GM18951 (cell line): ENCODE measurements at regions not wholly inside any gene's neighbourhood (a gene's known extent, or its start where the extent isn't known, plus 50 kb on each side); places are given as distances from the start of the nearest gene placed in this dataset.

Source experiments
- POLR2A ChIP-seq: IDR thresholded peaks from 4 replicates; pipeline ENCODE4 v1.6.1; 2011; ENCODE audit warnings: mild to moderate bottlenecking; ENCODE audit not compliant: insufficient read length, insufficient read depth; ENCODE audit errors: extremely low read depth
- in situ Hi-C: fragments of 300-500 bp; cut with MboI; formaldehyde crosslinking; loops from one replicate; pipeline ENCODE4 v1.12.0; 2022; ENCODE audit warnings: low sequenced_read_pairs, mixed read lengths, inconsistent platforms; ENCODE audit not compliant: unreplicated experiment

DNA sequence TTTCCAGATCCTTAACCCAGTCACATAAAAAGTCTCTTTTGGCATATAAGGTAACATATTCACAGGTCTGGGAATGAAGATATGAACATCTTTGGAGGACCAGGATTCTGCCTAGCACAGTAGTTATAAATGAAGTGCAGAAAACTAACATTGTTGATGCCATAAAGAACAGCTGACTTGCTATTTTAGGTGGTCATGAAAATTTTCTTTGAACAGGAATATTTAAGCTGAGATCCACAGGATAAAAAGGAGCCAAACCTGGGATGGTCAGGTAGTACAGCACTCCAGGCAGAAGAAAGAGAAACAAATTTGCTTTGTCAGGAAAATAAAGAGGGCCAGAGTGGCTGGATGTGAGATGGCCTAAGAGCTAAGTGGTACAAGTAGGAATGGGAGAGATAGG is 80.0 kb downstream of the CENPW start:
- no peak for TF ChIP-seq POLR2A
- in situ Hi-C loops: no loop called here

DNA sequence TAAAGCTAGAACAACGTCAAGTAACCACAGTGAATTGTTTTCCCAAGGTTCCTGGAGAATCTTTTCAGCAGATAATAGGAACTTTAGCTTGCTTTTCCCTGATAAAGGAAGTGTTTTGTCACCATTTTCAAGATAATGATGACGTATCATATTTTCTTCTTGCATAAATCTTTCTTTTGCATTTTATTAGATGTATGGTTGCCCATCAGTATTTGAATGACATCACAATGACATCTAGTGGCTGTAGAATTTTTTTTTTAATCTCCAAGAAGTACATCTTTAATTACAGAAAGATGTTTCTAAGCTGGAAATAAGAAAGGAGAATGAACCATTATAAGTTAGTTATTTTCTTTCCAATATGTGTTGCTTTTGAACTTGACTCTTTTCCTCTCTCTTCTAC is 83.0 kb downstream of the CENPW start:
- no peak for TF ChIP-seq POLR2A
- in situ Hi-C loops: no loop called here

DNA sequence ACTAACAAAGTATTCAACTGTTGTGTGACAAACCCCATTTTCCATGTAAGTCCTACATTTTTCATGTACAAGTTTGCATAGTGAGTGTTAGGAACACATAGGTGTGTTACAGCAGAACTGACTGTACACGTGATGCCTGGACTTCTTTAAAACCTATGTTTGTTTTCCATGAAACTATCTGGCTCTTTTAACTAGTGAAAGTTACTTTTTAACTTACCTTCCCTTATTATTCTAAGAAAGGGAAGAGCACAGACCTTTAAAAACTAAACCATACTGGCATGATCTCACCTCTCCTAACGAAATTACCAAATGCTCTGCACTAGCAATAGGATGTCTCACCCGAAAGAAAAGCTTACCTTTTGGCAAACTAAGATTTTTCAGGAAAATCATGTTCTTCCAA is 87.8 kb downstream of the CENPW start:
- in situ Hi-C loops: no loop called here
- TF ChIP-seq POLR2A: no peak

DNA sequence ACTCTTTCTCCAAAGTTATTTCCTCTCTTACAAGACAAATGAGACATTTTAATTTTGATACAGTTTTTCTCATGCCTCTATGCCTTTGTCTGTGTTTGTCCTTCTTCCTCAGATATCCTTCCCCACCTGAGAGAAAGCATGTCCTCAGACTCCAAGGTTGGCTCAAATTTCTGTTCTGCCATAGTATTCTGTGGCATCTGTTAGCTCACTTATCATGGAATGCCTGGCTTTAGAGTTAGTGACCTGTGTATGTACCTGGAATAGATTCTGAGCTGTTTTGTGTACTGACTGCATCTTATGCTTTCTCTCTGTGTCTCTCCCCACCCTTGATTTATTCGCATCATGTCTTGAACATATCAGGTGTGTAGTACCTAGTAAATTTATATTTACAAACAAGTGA is 90.0 kb downstream of the CENPW start:
- TF ChIP-seq POLR2A: no peak
- in situ Hi-C loops: no loop called here

DNA sequence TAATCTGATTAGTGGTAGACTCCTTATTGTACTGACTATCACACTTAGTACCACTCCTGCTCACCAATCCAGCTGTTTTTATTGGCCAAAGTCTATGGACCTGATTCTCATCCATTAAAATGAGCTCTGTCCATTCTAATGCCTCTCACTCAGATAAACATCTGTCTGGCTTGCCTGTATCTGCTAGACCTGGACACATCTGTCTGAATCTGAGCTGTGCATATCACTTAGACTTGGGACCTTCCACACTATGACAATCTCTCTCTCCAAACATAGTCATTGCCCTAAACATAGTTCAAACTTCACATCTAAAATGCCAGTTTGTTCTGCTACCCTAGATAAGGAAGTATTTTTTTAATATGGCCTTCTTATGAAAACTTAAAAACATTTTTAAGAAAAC is 92.6 kb downstream of the CENPW start:
- TF ChIP-seq POLR2A: no peak
- in situ Hi-C loops: no loop called here

DNA sequence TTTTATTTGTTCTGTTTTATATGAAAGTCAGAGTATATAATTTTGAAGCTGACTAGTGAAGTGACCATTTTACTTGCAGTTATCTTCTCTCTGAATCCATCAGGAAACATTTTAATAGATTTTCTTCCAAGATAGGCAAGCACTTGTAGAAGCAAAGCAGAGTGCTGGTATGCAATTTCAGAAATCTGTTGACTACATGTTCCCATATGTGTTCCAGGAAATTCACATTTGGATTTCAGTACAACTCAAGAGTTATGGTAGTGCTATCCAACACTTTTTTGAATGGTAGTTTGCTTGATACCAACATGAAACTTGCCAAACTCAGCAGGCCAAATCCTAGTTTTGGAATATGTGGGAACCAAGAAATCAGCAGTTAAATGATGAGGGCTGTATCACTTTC is 94.0 kb downstream of the CENPW start:
- no peak for TF ChIP-seq POLR2A
- in situ Hi-C loops: no loop called here

DNA sequence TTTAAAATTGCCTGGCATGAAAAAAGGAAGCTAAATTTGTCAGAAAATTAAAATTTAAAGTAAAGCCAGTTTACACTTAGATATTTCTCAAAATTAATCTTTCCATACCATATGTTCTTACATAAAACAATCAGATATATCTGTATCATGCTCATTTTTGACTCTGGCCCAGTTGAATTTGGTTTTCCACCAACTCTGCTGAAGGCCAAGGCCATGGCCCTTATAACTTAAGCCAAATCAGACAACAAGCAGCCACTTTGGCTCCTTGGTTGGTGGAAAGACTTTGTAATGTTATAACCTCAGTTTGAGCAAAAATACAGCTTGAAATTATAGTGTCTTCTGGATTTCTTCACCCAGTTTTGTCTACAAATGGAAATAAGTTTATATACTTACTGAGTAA is 97.3 kb downstream of the CENPW start:
- in situ Hi-C loops: no loop called here
- TF ChIP-seq POLR2A: no peak

DNA sequence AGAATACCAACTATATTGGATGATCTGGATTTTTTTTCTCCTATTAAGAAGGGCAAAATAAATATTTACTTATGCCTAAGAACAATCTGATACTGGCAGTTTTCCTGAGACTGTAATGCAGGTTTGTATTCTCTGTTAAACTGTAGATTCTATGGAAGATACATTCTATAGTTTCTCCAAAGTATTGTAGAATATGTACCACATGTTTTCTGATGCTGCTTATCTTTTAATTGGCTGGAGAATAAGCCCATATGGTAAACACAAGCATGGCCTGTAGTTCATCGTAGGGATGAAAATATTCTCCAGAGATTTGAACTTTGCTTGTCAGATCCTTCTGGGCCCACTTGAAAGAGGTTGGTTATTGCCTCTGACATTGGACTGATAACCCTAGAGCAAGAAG is 99.1 kb downstream of the CENPW start:
- no peak for TF ChIP-seq POLR2A
- in situ Hi-C loops: no loop called here

DNA sequence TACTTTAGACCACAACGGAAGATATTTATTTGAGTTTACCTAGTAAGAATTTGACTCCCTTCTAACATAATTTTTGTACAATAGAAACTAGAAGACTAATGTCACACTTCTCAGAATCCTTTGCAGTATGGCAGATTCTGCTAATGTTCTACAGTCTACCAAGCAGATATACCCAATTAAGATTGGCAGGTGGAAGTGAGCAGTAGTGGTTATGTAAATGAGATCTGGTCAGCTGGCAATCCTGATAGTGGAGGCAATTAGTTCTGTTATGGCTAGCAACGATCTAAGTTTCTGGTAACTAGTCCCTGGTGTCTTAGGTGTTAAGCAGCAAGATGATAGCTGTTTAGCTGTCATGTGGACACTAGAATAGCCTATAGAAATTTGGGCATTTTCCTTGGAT is 101.0 kb downstream of the CENPW start:
- in situ Hi-C loops: no loop called here
- no peak for TF ChIP-seq POLR2A

DNA sequence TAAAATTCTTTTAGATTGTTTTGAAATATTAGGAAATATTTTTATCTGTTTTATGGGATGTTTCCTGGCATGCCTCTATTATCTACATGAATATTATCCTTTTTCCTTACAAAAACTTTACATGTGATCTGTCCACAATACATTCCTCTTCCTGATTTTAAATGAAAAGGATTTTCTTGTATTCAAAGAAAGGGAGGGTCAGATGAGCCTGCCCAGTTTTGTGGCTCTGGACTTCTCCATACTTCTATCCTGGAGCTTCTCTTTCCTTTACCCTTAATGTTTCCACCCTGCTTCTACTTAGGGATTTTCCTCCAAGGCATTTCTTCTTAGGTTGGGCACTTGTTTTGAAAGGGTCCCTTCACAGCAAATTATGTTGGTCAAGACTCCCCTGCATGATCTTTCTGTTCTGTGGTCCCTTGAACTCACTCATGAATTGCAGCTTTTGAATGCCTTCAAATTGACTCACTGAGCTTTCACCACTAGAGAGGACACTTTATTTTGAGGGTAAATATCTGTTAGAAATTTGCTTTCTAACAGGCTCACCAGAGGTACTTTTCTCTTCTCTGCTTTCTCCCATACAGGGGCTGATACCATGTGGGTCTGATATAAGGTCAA is 104.9 kb downstream of the CENPW start:
- in situ Hi-C loops: no loop called here
- no peak for TF ChIP-seq POLR2A

DNA sequence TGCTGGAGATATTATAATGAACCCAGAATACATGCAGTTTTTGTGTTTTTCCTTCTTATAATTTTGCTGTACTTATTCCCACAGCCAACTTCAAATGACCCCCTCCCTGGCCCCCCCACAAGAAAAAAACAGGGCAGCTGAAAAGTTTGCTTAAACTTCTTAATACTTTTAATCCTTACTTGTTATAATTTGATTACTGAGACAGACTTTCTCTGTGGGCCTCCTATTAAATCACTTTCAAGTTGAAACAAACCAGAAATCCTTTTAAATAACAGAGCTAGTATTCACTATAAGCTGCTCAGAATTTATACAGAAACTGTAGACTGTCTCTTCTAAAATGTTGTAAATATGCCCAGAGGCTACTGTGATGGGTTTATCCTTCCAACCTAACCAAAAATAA is 106.3 kb downstream of the CENPW start:
- TF ChIP-seq POLR2A: no peak
- in situ Hi-C loops: no loop called here

DNA sequence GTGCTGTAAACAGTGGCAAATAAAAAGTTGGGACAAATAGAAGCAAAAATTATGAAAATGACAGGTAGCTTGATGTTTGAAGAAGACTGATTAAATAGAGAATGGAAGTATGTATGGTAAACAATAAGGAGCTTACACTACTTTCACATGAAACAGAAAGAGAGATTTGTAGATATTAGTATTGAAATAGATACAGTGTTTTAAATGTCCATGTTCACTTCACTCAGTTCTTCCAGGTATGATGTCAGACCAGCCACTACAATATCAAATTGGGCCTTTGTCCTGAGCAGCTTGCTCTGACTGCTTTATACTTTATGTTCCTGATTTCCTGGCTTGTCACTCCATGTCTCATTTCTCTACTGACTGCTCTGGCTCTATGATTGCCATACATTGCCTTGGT is 107.5 kb downstream of the CENPW start:
- in situ Hi-C loops: no loop called here

DNA sequence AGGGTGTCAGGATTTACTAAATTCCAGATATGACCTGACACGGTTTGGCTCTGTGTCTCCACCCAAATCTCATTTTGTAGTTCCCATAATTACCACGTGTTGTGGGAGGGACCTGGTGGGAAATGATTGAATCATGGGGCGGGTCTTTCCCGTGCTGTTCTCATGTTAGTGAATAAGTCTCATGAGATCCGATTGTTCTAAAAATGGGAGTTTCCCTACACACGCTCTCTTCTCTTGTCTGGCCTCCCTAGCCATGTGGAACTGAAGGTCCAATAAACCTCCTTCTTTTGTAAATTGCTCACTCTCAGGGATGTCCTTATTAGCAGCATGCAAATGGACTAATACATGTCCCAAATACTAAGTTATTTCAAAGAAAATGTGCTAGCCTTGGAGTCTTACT is 121.1 kb downstream of the CENPW start:
- in situ Hi-C loops: no loop called here
- no peak for TF ChIP-seq POLR2A

More for the DNA sequence above, 107.5 kb downstream of the CENPW start:
- TF ChIP-seq POLR2A: no peak

DNA sequence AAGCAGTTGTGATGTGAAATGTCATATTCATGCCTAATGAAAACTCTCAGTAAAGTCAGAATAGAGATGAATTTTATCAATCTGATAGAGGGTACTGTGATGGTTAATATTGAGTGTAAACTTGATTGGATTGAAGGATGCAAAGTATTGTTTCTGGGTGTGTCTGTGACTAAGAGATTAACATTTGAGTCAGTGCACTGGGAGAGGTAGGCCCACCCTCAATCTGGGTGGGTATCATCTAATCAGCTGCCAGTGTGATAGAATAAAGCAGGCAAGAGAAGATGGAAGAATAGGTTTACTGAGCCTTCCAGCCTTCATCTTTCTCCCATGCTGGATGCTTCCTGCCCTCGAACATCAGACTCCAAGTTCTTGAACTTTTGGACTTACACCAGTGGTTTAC is 124.3 kb downstream of the CENPW start:
- in situ Hi-C loops: no loop called here
- TF ChIP-seq POLR2A: no peak

DNA sequence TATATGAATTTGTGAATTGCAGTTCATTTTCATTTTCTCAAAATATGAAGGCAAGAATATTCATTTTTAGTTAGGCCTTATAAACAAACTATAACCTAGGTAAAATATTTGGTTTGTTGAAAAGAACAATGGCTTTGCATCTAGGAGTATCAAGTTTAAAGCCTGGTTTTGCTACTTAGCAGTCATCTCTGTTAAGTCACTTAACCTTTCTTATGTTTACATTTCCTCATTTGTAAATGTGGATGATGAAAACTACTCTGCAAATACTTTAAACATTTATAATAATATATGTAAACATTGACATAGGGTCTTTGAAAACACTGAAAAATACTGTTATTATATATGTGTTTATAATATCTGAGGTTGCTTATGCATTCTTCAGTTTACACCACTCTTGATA is 135.5 kb downstream of the CENPW start:
- in situ Hi-C loops: no loop called here
- TF ChIP-seq POLR2A: no peak

DNA sequence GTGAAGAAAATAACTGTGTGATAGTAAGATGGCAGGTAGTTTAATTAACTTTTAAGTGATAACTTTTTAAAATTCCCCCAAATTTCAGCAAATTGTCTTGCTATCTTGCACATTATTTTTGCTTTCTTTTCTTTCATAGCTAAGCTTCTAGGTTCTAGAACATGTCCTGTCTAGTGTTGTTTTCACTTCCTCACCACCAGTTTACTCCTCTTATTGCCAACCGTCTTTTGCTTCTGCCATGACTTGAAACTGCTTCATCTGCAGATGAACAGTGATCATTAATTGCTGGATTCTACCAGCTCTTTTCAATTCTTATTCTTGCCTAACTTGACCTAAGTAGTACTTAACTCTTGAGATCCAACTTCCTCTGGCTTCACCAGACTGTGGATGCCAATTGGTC is 137.8 kb downstream of the CENPW start:
- no peak for TF ChIP-seq POLR2A
- in situ Hi-C loops: no loop called here

DNA sequence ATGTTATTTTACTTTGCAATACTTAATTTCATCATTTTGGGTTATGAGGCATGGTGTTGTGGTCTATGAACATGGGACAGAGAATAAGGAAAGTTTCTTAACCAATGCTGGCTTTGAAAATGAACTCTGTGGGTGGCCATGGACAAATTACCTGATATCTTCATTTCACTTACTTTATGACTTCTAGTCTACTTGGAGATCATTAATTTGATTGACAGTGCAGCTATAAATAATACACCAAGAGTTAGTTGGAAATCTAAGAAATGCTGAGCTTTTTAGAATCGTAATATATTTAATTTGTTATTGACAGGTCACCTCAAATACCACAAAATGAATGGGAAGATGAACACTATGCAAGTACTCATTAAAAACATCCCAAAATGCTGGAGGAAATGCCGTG is 140.4 kb downstream of the CENPW start:
- in situ Hi-C loops: no loop called here
- TF ChIP-seq POLR2A: no peak
